SU-DHL-6 (cell line): ENCODE measurements at regions not wholly inside any gene's neighbourhood (a gene's known extent, or its start where the extent isn't known, plus 50 kb on each side); places are given as distances from the start of the nearest gene placed in this dataset.
"Not testable (repeated sequence)": the region's sequence is repeated elsewhere in the genome, so short reads cannot be mapped to it uniquely, and the experiment has no call there.

Source experiments
- H2AFZ ChIP-seq: fragments of 200-600 bp; sonication (generic); 2 replicates; pipeline ENCODE4 v1.6.1; 2014; ENCODE audit warnings: low read depth, mild to moderate bottlenecking, moderate library complexity, mixed read lengths, antibody characterized with exemption, low read length; ENCODE audit not compliant: severe bottlenecking
- H3F3A ChIP-seq: fragments of 200-600 bp; shearing (Covaris generic); 2 replicates; pipeline ENCODE4 v1.6.0; 2016; ENCODE audit warnings: antibody characterized with exemption, mild to moderate bottlenecking; ENCODE audit not compliant: insufficient read depth
- H3K27ac ChIP-seq: fragments of 200-600 bp; sonication (generic); 2 replicates; pipeline ENCODE4 v1.5.1; 2016; ENCODE audit warnings: low read depth, mild to moderate bottlenecking, low read length, moderate library complexity, mixed read lengths
- H3K27me3 ChIP-seq: fragments of 200-600 bp; sonication (generic), shearing (Covaris generic); 2 replicates; pipeline ENCODE4 v1.6.0; 2014; ENCODE audit warnings: mild to moderate bottlenecking, low read length
- H3K36me3 ChIP-seq: fragments of 200-600 bp; sonication (generic); 2 replicates; pipeline ENCODE4 v1.6.1; 2014; ENCODE audit warnings: mild to moderate bottlenecking, low read length, mixed read lengths
- H3K4me2 ChIP-seq: fragments of 300-600, 200-600 bp; shearing (Covaris generic), sonication (generic); 2 replicates; pipeline ENCODE4 v1.6.0; 2014; ENCODE audit warnings: low read length, low read depth, mild to moderate bottlenecking; ENCODE audit not compliant: poor library complexity, severe bottlenecking
- H3K4me3 ChIP-seq: fragments of 200-600 bp; sonication (generic); 2 replicates; pipeline ENCODE4 v1.5.1; 2014; ENCODE audit warnings: antibody characterized with exemption, low read length, mild to moderate bottlenecking, mixed read lengths; ENCODE audit not compliant: insufficient read depth, poor library complexity, severe bottlenecking
- H3K79me2 ChIP-seq: fragments of 200-600 bp; sonication (generic); 2 replicates; pipeline ENCODE4 v1.6.1; 2014; ENCODE audit warnings: mild to moderate bottlenecking, low read length, moderate library complexity; ENCODE audit not compliant: insufficient read depth
- H3K9ac ChIP-seq: fragments of 200-600 bp; sonication (generic); 2 replicates; pipeline ENCODE4 v1.7.0; 2014; ENCODE audit warnings: mild to moderate bottlenecking, low read length
- H3K9me2 ChIP-seq: fragments of 200-600 bp; sonication (generic); replicated peaks from 2 replicates; pipeline ENCODE4 v1.6.1; 2014; ENCODE audit warnings: low read length; ENCODE audit not compliant: insufficient read depth
- H3K9me3 ChIP-seq: fragments of 200-600 bp; sonication (generic); 2 replicates; pipeline ENCODE4 v1.6.1; 2014; ENCODE audit warnings: low read length, mixed read lengths; ENCODE audit not compliant: insufficient read depth
- H4K20me1 ChIP-seq: fragments of 200-600 bp; sonication (generic); 2 replicates; pipeline ENCODE4 v1.6.1; 2014; ENCODE audit warnings: low read depth, mild to moderate bottlenecking, antibody characterized with exemption, low read length, moderate library complexity, mixed read lengths
- EZH2phosphoT487 ChIP-seq: fragments of 200-600 bp; sonication (generic), shearing (Covaris generic); conservative IDR thresholded peaks from 2 replicates; pipeline ENCODE4 v1.6.1; 2018; ENCODE audit warnings: mild to moderate bottlenecking, antibody characterized with exemption, low read length, moderate library complexity, mixed read lengths
- TF ChIP-seq, protein P1 (sequence below): fragments of 200-600 bp; sonication (generic); IDR thresholded peaks from one replicate; pipeline ENCODE4 v1.5.1; 2017; ENCODE audit warnings: antibody characterized with exemption, mild to moderate bottlenecking, low read length, moderate library complexity; ENCODE audit not compliant: insufficient read depth, poor library complexity, severe bottlenecking

DNA sequence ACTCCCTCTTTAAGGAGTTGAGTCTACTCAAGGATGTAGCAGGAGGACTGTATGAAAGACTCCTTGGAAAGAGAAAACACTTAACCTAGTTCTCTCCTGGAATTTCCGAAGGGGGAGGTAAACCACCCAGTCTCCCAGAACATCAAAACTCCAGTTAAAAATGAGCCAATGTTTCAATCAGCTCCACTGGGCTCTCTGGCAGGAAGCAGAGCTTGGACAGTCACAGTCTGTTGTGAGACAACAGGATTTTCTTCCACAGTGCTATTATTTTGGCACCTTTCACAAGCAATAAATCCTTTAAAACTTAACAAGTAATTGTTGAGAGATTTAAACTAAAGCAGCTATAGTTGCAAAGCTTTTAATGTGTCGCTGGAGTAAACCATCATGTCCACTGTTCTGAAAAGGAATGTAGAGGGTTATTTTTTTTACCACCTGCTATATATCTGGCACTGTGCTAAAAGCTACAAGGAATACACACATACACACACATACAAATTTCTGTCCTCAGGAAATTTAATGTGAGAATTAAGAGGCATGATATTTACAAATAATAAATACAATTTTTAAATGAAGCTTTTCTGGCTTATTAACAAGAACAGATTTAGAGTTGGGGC, 229.2 kb upstream of the INTU start:
- Histone ChIP-seq H3K27me3 (no peaks in the 10 kb centered on the region), H3K79me2 (no peaks in the 10 kb centered on the region), H3K27ac (no peak overlapping the region), H3K9me2 (no peaks in the 10 kb centered on the region), H4K20me1 (no peaks in the 10 kb centered on the region), H3F3A (no peaks in the 10 kb centered on the region), H3K4me3 (no peak overlapping the region), H2AFZ (no peak overlapping the region), H3K9me3 (no peaks in the 10 kb centered on the region), H3K4me2 (no peak overlapping the region), H3K9ac (no peak overlapping the region), H3K36me3 (no peaks in the 10 kb centered on the region)
- TF ChIP-seq EZH2phosphoT487 = no peak
- TF ChIP-seq, protein P1, sequence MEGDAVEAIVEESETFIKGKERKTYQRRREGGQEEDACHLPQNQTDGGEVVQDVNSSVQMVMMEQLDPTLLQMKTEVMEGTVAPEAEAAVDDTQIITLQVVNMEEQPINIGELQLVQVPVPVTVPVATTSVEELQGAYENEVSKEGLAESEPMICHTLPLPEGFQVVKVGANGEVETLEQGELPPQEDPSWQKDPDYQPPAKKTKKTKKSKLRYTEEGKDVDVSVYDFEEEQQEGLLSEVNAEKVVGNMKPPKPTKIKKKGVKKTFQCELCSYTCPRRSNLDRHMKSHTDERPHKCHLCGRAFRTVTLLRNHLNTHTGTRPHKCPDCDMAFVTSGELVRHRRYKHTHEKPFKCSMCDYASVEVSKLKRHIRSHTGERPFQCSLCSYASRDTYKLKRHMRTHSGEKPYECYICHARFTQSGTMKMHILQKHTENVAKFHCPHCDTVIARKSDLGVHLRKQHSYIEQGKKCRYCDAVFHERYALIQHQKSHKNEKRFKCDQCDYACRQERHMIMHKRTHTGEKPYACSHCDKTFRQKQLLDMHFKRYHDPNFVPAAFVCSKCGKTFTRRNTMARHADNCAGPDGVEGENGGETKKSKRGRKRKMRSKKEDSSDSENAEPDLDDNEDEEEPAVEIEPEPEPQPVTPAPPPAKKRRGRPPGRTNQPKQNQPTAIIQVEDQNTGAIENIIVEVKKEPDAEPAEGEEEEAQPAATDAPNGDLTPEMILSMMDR = no peak

DNA sequence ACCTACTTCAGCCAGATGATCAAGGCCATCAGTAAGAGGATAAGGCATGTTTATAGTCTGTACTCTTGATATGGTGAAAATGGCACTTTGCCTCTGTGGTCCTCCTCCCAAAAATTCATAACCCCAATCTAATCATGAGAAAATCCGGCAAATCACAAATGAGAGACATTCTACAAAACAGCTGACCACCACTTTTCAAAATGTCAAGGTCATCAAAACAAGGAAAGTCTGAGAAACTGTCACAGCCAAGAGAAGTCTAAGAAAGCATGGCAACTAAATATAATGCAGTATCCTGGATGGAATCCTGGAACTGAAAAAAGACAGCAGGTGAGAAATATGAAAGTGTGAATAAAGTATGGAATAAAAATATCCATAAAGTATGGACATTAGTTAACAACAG, 226.6 kb upstream of the INTU start:
- Histone ChIP-seq H3K4me2 (no peak overlapping the region), H3K9me2 (no peaks in the 10 kb centered on the region), H2AFZ (no peak overlapping the region), H3K79me2 (no peaks in the 10 kb centered on the region), H3K36me3 (no peaks in the 10 kb centered on the region), H3K27ac (no peak overlapping the region), H4K20me1 (no peaks in the 10 kb centered on the region), H3K27me3 (no peaks in the 10 kb centered on the region), H3K9ac (no peak overlapping the region), H3K4me3 (no peak overlapping the region), H3F3A (no peaks in the 10 kb centered on the region), H3K9me3 (no peaks in the 10 kb centered on the region)
- TF ChIP-seq, protein P1 = no peak
- TF ChIP-seq EZH2phosphoT487 = no peak

DNA sequence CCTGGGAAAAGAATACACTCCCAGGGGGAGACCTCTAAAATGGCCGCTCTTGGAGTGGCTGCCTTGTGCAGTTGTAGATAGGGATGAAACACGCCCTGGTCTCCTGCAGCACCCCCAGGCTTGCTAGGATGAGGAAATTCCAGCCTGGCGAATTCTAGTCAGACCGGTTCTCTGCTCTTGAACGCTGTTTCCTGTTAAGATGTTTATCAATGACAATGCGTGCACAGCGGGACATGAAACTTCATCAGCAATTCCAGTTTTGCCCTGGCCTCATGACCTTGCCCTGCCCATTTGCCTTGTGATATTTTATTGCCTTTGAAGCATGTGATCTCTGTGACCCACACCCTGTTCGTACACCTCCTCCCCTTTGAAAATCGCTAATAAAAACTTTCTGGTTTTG, 225.2 kb upstream of the INTU start:
- H3K4me2 ChIP-seq, H3K4me3 ChIP-seq, H3K9me2 ChIP-seq, H3K9me3 ChIP-seq, H3K36me3 ChIP-seq, H4K20me1 ChIP-seq, H2AFZ ChIP-seq, H3F3A ChIP-seq, H3K9ac ChIP-seq, H3K27me3 ChIP-seq, H3K27ac ChIP-seq, H3K79me2 ChIP-seq: not testable (repeated sequence)

DNA sequence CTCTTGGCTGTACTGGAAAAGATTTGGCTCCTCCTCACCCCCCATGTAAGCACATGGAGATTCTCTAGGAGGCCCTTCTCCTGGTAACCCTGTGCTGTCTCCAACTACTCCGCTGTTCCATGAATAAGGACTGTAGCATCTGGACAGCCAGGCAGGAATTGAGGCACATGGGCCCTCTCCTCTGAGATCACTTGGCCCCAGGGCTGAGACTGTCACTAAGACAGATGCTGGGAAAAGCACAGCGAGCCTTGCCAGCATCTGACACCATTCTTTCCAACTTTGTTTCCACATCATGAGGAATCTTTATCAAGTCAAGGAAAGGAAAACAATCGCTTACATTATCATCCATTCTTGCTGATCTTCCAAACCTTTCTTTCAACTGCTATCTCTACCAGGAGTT, 222.6 kb upstream of the INTU start:
- Histone ChIP-seq H3K4me3 (no peak overlapping the region), H3K27me3 (no peaks in the 10 kb centered on the region), H2AFZ (no peak overlapping the region), H3K79me2 (no peaks in the 10 kb centered on the region), H3K4me2 (no peak overlapping the region), H3K27ac (no peak overlapping the region), H4K20me1 (no peaks in the 10 kb centered on the region), H3K9me2 (no peaks in the 10 kb centered on the region), H3F3A (no peaks in the 10 kb centered on the region), H3K9me3 (no peaks in the 10 kb centered on the region), H3K36me3 (no peaks in the 10 kb centered on the region), H3K9ac (no peak overlapping the region)
- TF ChIP-seq, protein P1 = no peak
- TF ChIP-seq EZH2phosphoT487 = no peak
